Body of pancreas (tissue), 4 donors: ENCODE measurements at regions not wholly inside any gene's neighbourhood (a gene's known extent, or its start where the extent isn't known, plus 50 kb on each side); places are given as distances from the start of the nearest gene placed in this dataset.

ENCODE experiments used
- POLR2A ChIP-seq, 3 donors: fragments of 450-650 bp; IDR thresholded peaks; one replicate each; pipeline ENCODE4 v1.6.1; 2016; ENCODE audit warnings: antibody characterized with exemption in 3 of 3, mild to moderate bottlenecking in 2 of 3
- TF ChIP-seq, protein P1 (sequence below), 7 experiments: fragments of 450-650 bp in 4 of 7; fragments of 200-600 bp in 3 of 7; sonication (generic) in 3 of 7; IDR thresholded peaks; one replicate each; pipeline ENCODE4 v1.5.1; 2016 to 2019; ENCODE audit warnings: antibody characterized with exemption in 7 of 7

- TF ChIP-seq, protein P1, sequence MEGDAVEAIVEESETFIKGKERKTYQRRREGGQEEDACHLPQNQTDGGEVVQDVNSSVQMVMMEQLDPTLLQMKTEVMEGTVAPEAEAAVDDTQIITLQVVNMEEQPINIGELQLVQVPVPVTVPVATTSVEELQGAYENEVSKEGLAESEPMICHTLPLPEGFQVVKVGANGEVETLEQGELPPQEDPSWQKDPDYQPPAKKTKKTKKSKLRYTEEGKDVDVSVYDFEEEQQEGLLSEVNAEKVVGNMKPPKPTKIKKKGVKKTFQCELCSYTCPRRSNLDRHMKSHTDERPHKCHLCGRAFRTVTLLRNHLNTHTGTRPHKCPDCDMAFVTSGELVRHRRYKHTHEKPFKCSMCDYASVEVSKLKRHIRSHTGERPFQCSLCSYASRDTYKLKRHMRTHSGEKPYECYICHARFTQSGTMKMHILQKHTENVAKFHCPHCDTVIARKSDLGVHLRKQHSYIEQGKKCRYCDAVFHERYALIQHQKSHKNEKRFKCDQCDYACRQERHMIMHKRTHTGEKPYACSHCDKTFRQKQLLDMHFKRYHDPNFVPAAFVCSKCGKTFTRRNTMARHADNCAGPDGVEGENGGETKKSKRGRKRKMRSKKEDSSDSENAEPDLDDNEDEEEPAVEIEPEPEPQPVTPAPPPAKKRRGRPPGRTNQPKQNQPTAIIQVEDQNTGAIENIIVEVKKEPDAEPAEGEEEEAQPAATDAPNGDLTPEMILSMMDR (IDR thresholded peaks at IDR 0.05), result no peak
- no peak for TF ChIP-seq POLR2A (IDR thresholded peaks at IDR 0.05)
Measured at GRCh38 chr7:98697083-98697482, 80.0 kb downstream of the NPTX2 start.
